ENCODE measurements at regions not wholly inside any gene's neighbourhood (a gene's known extent, or its start where the extent isn't known, plus 50 kb on each side); places are given as distances from the start of the nearest gene placed in this dataset.

DNA sequence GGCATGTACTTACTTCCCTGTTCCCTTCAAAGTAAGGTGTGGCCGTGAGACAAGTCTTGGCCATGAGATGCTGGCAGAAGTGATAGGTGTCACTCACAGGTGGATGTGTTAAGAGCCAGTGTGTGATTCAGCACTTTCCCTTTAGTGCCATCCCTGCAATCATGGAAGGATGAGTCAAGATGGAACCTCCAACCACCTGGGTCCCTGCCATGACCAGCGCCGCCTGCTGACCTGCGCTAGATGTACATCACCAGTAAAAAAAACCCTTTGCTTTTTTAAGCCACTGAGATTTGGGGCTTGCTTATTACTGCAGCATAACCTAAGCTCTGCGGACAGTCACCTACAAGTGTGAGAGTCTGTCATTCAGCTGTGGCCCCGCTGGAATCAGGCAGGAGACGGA, 71.7 kb downstream of the TOMM20 start:
- Histone ChIP-seq H4K20me1 (ENCODE audit: insufficient read depth, low read length) (no peaks in the 10 kb centered on the region), H3K27ac (ENCODE audit: low read depth, low read length, poor library complexity, severe bottlenecking) (no peak overlapping the region), H3F3A (ENCODE audit: insufficient read depth, low read length) (no peaks in the 10 kb centered on the region; the same call in 1 of the 2 replicates), H3K9ac (ENCODE audit: low read length) (no peak overlapping the region), H2AFZ (ENCODE audit: low read length) (no peak overlapping the region), H3K79me2 (ENCODE audit: insufficient read depth, low read length) (no peaks in the 10 kb centered on the region), H3K27me3 (ENCODE audit: insufficient read depth, low read length) (no peaks in the 10 kb centered on the region), H3K4me3 (ENCODE audit: low read depth, low read length, poor library complexity, severe bottlenecking) (no peak overlapping the region), H3K36me3 (ENCODE audit: insufficient read depth, low read length) (no peaks in the 10 kb centered on the region), H3K4me1 (ENCODE audit: insufficient read depth, low read length, severe bottlenecking) (peaks cover 12% of the 10 kb centered on the region), H3K9me3 (ENCODE audit: low read length) (no peaks in the 10 kb centered on the region), H3K4me2 (ENCODE audit: low read length) (no peak overlapping the region), H3K9me2 (ENCODE audit: low read depth, low read length) (no peaks in the 10 kb centered on the region)
- TF ChIP-seq EZH2 (IDR thresholded peaks at IDR 0.05; ENCODE audit: borderline replicate concordance, low read length), result no peak
- TF ChIP-seq CTCF (IDR thresholded peaks at IDR 0.05; ENCODE audit: low read length), result peak; percentile 24; the same call in 1 of the 2 replicates

GRCh38 chr1:235054936-235055335, 73.7 kb downstream of the TOMM20 start:
- no peak overlapping the region for H3K27ac ChIP-seq (ENCODE audit: low read depth, low read length, poor library complexity, severe bottlenecking)
- H3K9ac ChIP-seq (ENCODE audit: low read length), result no peak overlapping the region
- H2AFZ ChIP-seq (ENCODE audit: low read length), result no peak overlapping the region

GRCh38 chr1:235054466-235054865, 74.2 kb downstream of the TOMM20 start:
- H3K4me1 ChIP-seq (ENCODE audit: insufficient read depth, low read length, severe bottlenecking), result peaks cover 23% of the 10 kb centered on the region

More at GRCh38 chr1:235054936-235055335, 73.7 kb downstream of the TOMM20 start:
- no peaks in the 10 kb centered on the region for H4K20me1 ChIP-seq (ENCODE audit: insufficient read depth, low read length)
- TF ChIP-seq EZH2 (IDR thresholded peaks at IDR 0.05; ENCODE audit: borderline replicate concordance, low read length) (no peak), CTCF (IDR thresholded peaks at IDR 0.05; ENCODE audit: low read length) (no peak)
- H3K79me2 ChIP-seq (ENCODE audit: insufficient read depth, low read length), result no peaks in the 10 kb centered on the region
- H3K4me3 ChIP-seq (ENCODE audit: low read depth, low read length, poor library complexity, severe bottlenecking), result no peak overlapping the region
- peaks cover 2% of the 10 kb centered on the region; the same call in 1 of the 2 replicates for H3F3A ChIP-seq (ENCODE audit: insufficient read depth, low read length)
- H3K36me3 ChIP-seq (ENCODE audit: insufficient read depth, low read length), result no peaks in the 10 kb centered on the region
- H3K9me2 ChIP-seq (ENCODE audit: low read depth, low read length), result no peaks in the 10 kb centered on the region
- no peaks in the 10 kb centered on the region for H3K27me3 ChIP-seq (ENCODE audit: insufficient read depth, low read length)
- H3K4me2 ChIP-seq (ENCODE audit: low read length), result no peak overlapping the region
- peaks cover 23% of the 10 kb centered on the region for H3K4me1 ChIP-seq (ENCODE audit: insufficient read depth, low read length, severe bottlenecking)
- no peaks in the 10 kb centered on the region for H3K9me3 ChIP-seq (ENCODE audit: low read length)

More at GRCh38 chr1:235054466-235054865, 74.2 kb downstream of the TOMM20 start:
- Histone ChIP-seq H2AFZ (ENCODE audit: low read length) (no peak overlapping the region), H3K9ac (ENCODE audit: low read length) (no peak overlapping the region), H3K27me3 (ENCODE audit: insufficient read depth, low read length) (no peaks in the 10 kb centered on the region), H3K4me2 (ENCODE audit: low read length) (no peak overlapping the region), H3F3A (ENCODE audit: insufficient read depth, low read length) (peaks cover 2% of the 10 kb centered on the region; the same call in 1 of the 2 replicates), H3K9me3 (ENCODE audit: low read length) (no peaks in the 10 kb centered on the region), H3K9me2 (ENCODE audit: low read depth, low read length) (no peaks in the 10 kb centered on the region), H3K36me3 (ENCODE audit: insufficient read depth, low read length) (no peaks in the 10 kb centered on the region), H4K20me1 (ENCODE audit: insufficient read depth, low read length) (no peaks in the 10 kb centered on the region), H3K27ac (ENCODE audit: low read depth, low read length, poor library complexity, severe bottlenecking) (no peak overlapping the region), H3K4me3 (ENCODE audit: low read depth, low read length, poor library complexity, severe bottlenecking) (no peak overlapping the region), H3K79me2 (ENCODE audit: insufficient read depth, low read length) (no peaks in the 10 kb centered on the region)
- TF ChIP-seq EZH2 (IDR thresholded peaks at IDR 0.05; ENCODE audit: borderline replicate concordance, low read length), result no peak
- no peak for TF ChIP-seq CTCF (IDR thresholded peaks at IDR 0.05; ENCODE audit: low read length)
